Activated CD4-positive, alpha-beta T cell treated with anti-CD3 and anti-CD28 coated beads, Interleukin-10, Interleukin-2, amounts not matched to agents 100 ng/mL and 50 ng/mL, durations not matched to agents 16 hours and 8 hours (primary cell): ENCODE measurements at regions not wholly inside any gene's neighbourhood (a gene's known extent, or its start where the extent isn't known, plus 50 kb on each side); places are given as distances from the start of the nearest gene placed in this dataset.
"Not testable (repeated sequence)": the region's sequence is repeated elsewhere in the genome, so short reads cannot be mapped to it uniquely, and the experiment has no call there.

ENCODE experiments used
- DNase-seq: peaks from one replicate; pipeline ENCODE4 v3.0.0-alpha.2; 2020

GRCh38 chr3:81277853-81278252 is 483.6 kb downstream of the GBE1 start:
- no peak for DNase-seq

- DNase-seq: no peak
Measured at GRCh38 chr3:81274671-81275070, 486.8 kb downstream of the GBE1 start.

GRCh38 chr3:81270603-81271379 is 490.7 kb downstream of the GBE1 start:
- DNase-seq: no peak

GRCh38 chr3:81268526-81268925 is 492.9 kb downstream of the GBE1 start:
- DNase-seq: no peak

- DNase-seq: no peak
Measured at GRCh38 chr3:81261996-81262395, 499.4 kb downstream of the GBE1 start.

GRCh38 chr3:81255463-81255862 is 506.0 kb downstream of the GBE1 start:
- no peak for DNase-seq

- DNase-seq: no peak
Measured at GRCh38 chr3:81251096-81251495, 510.3 kb downstream of the GBE1 start.

GRCh38 chr3:81249540-81250029 is 511.9 kb downstream of the GBE1 start:
- DNase-seq: no peak

- no peak for DNase-seq
Measured at GRCh38 chr3:81245501-81245900, 515.9 kb downstream of the GBE1 start.

GRCh38 chr3:81245043-81245442 is 516.4 kb downstream of the GBE1 start:
- DNase-seq: no peak

GRCh38 chr3:81244231-81244630 is 517.2 kb downstream of the GBE1 start:
- DNase-seq: no peak

GRCh38 chr3:81242871-81243270 is 518.6 kb downstream of the GBE1 start:
- no peak for DNase-seq

GRCh38 chr3:81237181-81237580 is 524.3 kb downstream of the GBE1 start:
- no peak for DNase-seq

- DNase-seq: no peak
Measured at GRCh38 chr3:81218023-81218422, 543.4 kb downstream of the GBE1 start.

GRCh38 chr3:81217101-81217500 is 544.3 kb downstream of the GBE1 start:
- DNase-seq: no peak

GRCh38 chr3:81216192-81216591 is 545.3 kb downstream of the GBE1 start:
- no peak for DNase-seq

GRCh38 chr3:81214631-81215030 is 546.8 kb downstream of the GBE1 start:
- no peak for DNase-seq

GRCh38 chr3:81199587-81199986 is 561.9 kb downstream of the GBE1 start:
- DNase-seq: no peak

GRCh38 chr3:81198756-81199155 is 562.7 kb downstream of the GBE1 start:
- no peak for DNase-seq

- no peak for DNase-seq
Measured at GRCh38 chr3:81198216-81198615, 563.2 kb downstream of the GBE1 start.

- no peak for DNase-seq
Measured at GRCh38 chr3:81197386-81197785, 564.1 kb downstream of the GBE1 start.

- DNase-seq: no peak
Measured at GRCh38 chr3:81195478-81195877, 566.0 kb downstream of the GBE1 start.

- DNase-seq: no peak
Measured at GRCh38 chr3:81186412-81186811, 575.0 kb downstream of the GBE1 start.

GRCh38 chr3:81182086-81182875 is 579.2 kb downstream of the GBE1 start:
- DNase-seq: not testable (repeated sequence)
